ENCODE measurements at regions not wholly inside any gene's neighbourhood (a gene's known extent, or its start where the extent isn't known, plus 50 kb on each side); places are given as distances from the start of the nearest gene placed in this dataset.

- FAIRE-seq: no peak
- no peak for DNase-seq (ENCODE audit: low spot score in 2 of 2)
These were observed 57.9 kb upstream of the SSTR4 start for GRCh38 chr20:22977047-22977785.

- DNase-seq (ENCODE audit: low spot score in 2 of 2): no peak
- no peak for FAIRE-seq
These were observed 51.1 kb upstream of the SSTR4 start for GRCh38 chr20:22984008-22984407.

GRCh38 chr20:22984606-22985005, 50.5 kb upstream of the SSTR4 start:
- FAIRE-seq: no peak
- DNase-seq (ENCODE audit: low spot score in 2 of 2): no peak

- FAIRE-seq: no peak
- DNase-seq (ENCODE audit: low spot score in 2 of 2): no peak
These were observed 49.8 kb upstream of the SSTR4 start for GRCh38 chr20:22985239-22985778.
